Astrocyte of the cerebellum (primary cell): ENCODE measurements at regions not wholly inside any gene's neighbourhood (a gene's known extent, or its start where the extent isn't known, plus 50 kb on each side); places are given as distances from the start of the nearest gene placed in this dataset.
"Not testable (repeated sequence)": the region's sequence is repeated elsewhere in the genome, so short reads cannot be mapped to it uniquely, and the experiment has no call there.

ENCODE experiments used
- DNase-seq: peaks from one replicate; pipeline ENCODE4 v3.0.0-alpha.2; 2011; ENCODE audit warnings: low read depth
- H3K4me3 ChIP-seq: 2 replicates; pipeline ENCODE4 v1.5.1; 2011; ENCODE audit warnings: mild to moderate bottlenecking, low read depth, low read length, moderate library complexity
- in situ Hi-C: cut with HindIII; loops from 2 replicates; pipeline ENCODE4 v1.10.0; 2017; ENCODE audit warnings: low sequenced_read_pairs
- TF ChIP-seq, protein P1 (sequence below): IDR thresholded peaks from 2 replicates; pipeline ENCODE4 v1.5.1; 2012; ENCODE audit warnings: low read length, low read depth, moderate library complexity, mild to moderate bottlenecking; ENCODE audit errors: missing control alignments

DNA sequence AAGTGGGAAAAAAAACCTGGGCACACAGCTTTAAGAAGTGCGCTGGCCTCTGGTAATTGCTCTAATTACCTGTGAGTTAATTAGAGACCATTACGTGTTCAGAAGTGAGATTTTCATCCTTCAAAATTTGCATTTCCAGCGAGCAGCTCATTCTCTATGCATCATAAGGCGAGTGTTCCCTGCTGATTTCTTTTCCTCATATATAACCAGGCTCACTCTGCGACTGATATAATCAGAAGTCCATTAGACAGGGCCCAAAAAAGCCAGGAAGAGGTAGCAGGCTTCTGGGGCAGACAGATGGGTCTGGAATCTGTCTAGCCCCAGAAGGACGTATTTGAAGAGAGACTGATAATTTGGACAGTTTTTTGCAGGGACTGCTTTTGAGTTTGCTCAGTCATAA lies 158.7 kb downstream of the MTHFS start:
- TF ChIP-seq, protein P1, sequence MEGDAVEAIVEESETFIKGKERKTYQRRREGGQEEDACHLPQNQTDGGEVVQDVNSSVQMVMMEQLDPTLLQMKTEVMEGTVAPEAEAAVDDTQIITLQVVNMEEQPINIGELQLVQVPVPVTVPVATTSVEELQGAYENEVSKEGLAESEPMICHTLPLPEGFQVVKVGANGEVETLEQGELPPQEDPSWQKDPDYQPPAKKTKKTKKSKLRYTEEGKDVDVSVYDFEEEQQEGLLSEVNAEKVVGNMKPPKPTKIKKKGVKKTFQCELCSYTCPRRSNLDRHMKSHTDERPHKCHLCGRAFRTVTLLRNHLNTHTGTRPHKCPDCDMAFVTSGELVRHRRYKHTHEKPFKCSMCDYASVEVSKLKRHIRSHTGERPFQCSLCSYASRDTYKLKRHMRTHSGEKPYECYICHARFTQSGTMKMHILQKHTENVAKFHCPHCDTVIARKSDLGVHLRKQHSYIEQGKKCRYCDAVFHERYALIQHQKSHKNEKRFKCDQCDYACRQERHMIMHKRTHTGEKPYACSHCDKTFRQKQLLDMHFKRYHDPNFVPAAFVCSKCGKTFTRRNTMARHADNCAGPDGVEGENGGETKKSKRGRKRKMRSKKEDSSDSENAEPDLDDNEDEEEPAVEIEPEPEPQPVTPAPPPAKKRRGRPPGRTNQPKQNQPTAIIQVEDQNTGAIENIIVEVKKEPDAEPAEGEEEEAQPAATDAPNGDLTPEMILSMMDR: no peak
- in situ Hi-C loops: no loop called here
- no peak for DNase-seq
- H3K4me3 ChIP-seq: no peak overlapping the region

DNA sequence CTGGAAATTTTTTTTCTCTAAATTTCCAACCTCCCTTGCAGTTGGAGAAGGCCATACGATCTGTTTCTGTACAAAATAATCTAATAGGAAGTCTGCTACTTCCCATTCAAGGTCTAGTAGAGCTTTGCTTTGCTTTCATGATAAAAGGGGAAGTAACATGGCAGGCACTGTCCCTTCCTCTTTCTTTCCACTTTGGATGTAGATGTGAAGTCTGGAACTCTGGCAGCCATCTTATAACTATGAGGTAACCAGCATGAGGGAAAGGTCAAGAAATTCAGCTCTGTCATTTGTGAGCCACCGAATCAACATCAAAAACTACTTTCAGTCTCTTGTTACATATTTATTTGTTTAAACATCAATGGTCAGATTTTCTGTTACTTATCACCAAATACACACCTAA lies 156.3 kb downstream of the MTHFS start:
- H3K4me3 ChIP-seq: no peak overlapping the region
- in situ Hi-C loops: no loop called here
- DNase-seq: no peak
- TF ChIP-seq, protein P1: no peak

DNA sequence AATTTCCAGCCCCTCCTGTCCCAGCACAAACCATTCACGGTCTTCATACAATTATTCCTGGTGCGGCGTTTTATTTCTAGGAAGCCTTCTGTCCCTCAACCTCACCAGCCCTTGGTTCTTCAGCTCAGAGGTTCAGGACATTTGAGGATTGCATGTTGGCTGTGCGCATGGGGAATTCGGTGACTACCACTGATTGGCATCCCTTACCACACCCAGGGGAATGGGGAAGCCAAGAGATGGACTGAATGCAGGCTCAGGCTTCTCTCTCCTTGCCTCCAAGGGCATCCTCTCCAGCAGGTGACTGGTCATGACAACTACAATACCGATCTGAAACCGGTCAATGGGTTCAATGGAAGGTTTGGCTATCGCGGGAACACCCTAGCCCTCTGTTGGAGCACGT lies 153.8 kb downstream of the MTHFS start:
- in situ Hi-C loops: no loop called here
- DNase-seq: no peak
- no peak overlapping the region for H3K4me3 ChIP-seq
- TF ChIP-seq, protein P1: no peak

DNA sequence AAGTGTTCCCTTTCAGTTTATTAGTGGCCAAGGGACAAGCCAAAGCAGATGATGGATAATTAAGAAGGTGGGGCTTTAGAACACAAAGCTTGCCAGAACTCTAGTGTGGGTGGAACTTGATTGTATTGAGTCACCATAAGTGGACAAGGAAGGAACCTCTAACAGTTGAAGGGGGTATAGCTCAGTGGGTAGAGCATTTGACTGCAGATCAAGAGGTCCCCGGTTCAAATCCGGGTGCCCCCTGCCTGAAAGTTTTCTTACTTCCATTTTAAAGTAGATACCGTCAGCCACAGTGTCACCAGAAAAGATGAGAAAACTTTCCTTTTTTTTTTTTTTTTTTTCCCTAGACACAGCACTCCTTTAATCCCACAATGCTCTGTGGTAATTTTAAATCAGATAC lies 152.3 kb downstream of the MTHFS start:
- H3K4me3 ChIP-seq, in situ Hi-C loops, DNase-seq: not testable (repeated sequence)

DNA sequence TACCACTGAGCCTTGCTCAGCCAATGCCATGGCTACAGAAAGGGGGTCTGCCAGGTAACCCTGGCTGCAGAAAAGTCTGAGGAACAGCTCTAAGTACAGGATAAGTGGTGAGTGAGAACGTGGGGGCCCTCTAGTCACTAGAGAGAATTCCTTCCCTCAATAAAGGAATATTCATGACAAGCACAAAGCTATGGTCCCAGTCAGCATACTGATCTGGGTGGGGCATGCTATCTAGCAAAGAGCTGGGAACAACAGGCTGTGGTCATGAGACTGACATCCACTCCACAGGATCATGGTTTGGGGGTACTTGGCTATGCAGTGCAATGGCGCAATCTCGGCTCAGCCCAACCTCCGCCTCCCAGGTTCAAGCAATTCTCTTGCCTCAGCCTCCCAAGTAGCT lies 140.4 kb downstream of the MTHFS start:
- H3K4me3 ChIP-seq: no peak overlapping the region
- TF ChIP-seq, protein P1: no peak
- no peak for DNase-seq
- in situ Hi-C loops: no loop called here

DNA sequence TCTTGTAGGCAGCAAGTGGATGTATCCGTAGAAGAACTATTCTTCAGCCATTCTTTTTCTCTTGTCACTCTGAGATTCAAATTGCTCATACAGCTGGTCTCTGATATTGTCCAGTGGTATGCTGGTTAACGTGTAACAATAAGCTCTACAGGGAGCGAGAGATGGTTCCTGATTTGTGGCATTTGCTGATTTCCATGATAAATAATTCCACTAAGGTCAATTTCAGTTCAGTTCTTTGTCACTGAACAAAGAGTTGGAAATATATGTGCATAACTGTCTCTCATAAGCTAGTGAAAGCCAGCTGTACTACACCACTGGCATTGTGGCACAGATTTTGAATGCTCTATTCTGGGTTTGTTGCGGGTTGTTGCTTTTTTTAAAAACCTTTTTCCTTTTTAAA lies 131.7 kb downstream of the MTHFS start:
- in situ Hi-C loops: no loop called here
- no peak overlapping the region for H3K4me3 ChIP-seq
- TF ChIP-seq, protein P1: no peak
- no peak for DNase-seq

DNA sequence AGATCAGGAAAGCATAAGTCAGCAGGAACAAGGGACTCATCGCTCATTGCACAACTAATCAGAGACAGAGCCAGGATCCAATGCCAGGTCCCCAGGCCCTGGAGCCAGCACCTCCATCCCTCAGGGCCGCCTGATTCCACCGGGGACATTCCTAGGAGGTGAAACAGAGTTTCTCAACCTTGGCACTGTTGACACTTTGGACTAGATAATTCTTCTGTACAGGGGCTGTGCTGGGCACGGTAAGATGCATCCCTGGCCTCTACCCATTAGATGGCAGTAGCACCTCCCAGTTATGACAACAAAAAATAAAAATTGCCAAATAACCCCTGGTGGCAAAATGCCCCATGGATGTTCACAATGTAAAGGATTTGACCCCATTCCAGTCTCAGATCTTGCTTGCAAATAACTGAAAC lies 127.7 kb downstream of the MTHFS start:
- H3K4me3 ChIP-seq: no peak overlapping the region
- TF ChIP-seq, protein P1: peak; percentile 24
- in situ Hi-C loops: no loop called here
- DNase-seq: no peak
